ENCODE measurements at regions not wholly inside any gene's neighbourhood (a gene's known extent, or its start where the extent isn't known, plus 50 kb on each side); places are given as distances from the start of the nearest gene placed in this dataset.

DNA sequence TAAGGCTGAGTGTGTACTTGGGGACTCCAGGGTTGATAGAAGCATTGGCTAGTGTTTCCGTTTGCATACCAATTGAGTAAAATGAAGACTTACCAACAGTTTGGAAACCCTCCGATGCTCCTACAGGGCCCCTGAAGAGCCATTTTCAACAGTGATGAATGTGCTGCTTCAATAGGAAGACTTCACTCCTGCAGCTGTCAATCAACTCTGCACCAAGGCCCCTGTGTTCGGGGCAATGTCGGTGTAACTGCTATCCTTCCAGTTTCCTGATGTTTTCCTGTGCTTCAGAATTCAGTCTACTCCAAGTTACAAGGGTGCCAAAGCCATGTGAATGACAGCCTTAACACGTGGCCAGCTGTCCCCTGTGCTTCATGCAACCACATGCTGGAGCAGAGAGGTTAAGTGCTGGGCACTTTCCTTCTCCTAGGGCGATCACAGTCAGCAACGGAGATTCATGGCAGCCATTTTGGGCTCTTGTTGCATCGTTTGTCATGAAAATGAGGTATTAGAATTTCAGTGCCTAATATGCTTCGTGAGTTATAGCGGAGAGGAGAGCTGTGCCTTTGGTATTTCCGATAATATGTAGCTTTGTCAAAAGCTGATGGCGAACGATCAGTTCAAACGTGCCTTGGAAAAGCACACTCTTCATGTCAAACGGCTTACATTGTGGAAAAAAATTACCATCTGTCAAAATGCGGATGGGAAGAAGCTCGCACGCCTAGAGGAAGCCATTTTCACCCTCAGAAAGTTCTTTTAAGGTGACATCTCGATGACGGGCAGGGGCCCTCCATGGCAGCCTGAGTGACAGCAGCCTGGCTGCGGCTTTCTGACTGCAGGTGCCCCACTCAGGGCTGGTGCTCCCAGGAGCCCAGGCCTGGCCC, 287.8 kb downstream of the ACTR3B start:
- H3K27me3 ChIP-seq, result no peaks in the 10 kb centered on the region
- H3K4me3 ChIP-seq, result no peak overlapping the region
- intact Hi-C loops (cut with DNase I; ENCODE audit: low total_unique reads), result no loop called here
- in situ Hi-C loops (cut with MboI; ENCODE audit: low sequenced_read_pairs in 4 of 4), result no loop called here
- H3K4me1 ChIP-seq, result no peaks in the 10 kb centered on the region
- H3K9me3 ChIP-seq, result no peaks in the 10 kb centered on the region
- DNase-seq (no peak), ATAC-seq (no peak)
- H3K36me3 ChIP-seq, result no peaks in the 10 kb centered on the region
- H3K27ac ChIP-seq, result no peak overlapping the region
- no peak for TF ChIP-seq POLR2A (IDR thresholded peaks at IDR 0.05)
- TF ChIP-seq, protein P1, sequence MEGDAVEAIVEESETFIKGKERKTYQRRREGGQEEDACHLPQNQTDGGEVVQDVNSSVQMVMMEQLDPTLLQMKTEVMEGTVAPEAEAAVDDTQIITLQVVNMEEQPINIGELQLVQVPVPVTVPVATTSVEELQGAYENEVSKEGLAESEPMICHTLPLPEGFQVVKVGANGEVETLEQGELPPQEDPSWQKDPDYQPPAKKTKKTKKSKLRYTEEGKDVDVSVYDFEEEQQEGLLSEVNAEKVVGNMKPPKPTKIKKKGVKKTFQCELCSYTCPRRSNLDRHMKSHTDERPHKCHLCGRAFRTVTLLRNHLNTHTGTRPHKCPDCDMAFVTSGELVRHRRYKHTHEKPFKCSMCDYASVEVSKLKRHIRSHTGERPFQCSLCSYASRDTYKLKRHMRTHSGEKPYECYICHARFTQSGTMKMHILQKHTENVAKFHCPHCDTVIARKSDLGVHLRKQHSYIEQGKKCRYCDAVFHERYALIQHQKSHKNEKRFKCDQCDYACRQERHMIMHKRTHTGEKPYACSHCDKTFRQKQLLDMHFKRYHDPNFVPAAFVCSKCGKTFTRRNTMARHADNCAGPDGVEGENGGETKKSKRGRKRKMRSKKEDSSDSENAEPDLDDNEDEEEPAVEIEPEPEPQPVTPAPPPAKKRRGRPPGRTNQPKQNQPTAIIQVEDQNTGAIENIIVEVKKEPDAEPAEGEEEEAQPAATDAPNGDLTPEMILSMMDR (IDR thresholded peaks at IDR 0.05 in 4 of 5, conservative IDR thresholded peaks at IDR 0.05 in 1 of 5), result no peak

DNA sequence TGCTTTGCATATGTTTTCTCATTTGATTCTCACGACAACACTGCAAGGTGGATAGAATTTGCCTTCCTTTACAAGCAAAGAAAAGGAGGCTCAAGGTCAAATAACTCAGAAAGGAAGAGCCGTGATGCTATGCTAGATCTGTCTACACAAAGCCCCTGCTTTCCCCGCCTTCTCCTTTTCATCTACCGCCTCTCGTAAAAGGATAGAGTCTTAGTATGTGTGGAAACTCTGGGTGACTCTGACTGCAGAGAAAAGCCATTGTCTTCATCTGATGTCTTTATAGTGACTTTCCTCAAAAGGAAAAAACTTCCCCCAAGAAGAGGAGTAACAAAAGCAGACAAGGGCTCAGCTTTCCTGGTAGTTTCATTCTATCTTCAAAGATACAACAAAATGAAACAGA, 292.7 kb downstream of the ACTR3B start:
- in situ Hi-C loops (cut with MboI; ENCODE audit: low sequenced_read_pairs in 4 of 4), result no loop called here
- intact Hi-C loops (cut with DNase I; ENCODE audit: low total_unique reads), result no loop called here
- Histone ChIP-seq H3K27ac (no peak overlapping the region), H3K4me1 (no peaks in the 10 kb centered on the region), H3K27me3 (no peaks in the 10 kb centered on the region), H3K9me3 (no peaks in the 10 kb centered on the region), H3K36me3 (no peaks in the 10 kb centered on the region), H3K4me3 (no peak overlapping the region)
- ATAC-seq, result no peak
- DNase-seq, result no peak
- TF ChIP-seq POLR2A (IDR thresholded peaks at IDR 0.05), result no peak
- TF ChIP-seq, protein P1 (IDR thresholded peaks at IDR 0.05 in 4 of 5, conservative IDR thresholded peaks at IDR 0.05 in 1 of 5), result no peak

DNA sequence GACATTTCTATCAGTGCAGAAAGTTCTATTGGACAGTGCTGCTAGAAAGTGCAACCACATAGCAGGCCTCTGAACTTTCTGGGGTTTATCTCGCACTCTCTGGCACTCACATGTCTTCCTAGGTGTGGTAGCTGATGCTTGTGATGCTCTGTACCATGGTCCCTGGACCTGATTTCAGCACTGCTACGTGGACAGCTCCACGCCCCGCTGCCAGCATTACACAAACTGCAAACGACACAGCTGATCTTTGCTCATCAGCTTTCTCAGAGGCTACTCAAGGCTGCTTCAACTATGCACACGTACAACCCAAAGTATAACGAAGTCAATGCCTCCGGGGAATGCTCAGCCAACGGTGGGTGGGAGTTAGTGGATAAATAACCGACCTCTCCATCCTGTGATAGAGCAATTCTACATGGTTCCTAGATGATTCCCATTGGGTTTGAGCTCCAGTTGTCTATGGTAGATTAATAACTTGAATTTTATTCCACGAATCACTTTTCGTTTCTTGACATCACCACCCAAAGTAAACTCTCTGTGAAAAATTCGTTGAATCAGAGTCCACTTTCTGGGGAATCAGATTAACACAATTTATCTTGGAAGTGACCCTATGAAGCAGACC, 302.5 kb downstream of the ACTR3B start:
- no peaks in the 10 kb centered on the region for H3K27me3 ChIP-seq
- H3K9me3 ChIP-seq, result no peaks in the 10 kb centered on the region
- no peak overlapping the region for H3K27ac ChIP-seq
- no peaks in the 10 kb centered on the region for H3K36me3 ChIP-seq
- intact Hi-C loops (cut with DNase I; ENCODE audit: low total_unique reads) (no loop called here), in situ Hi-C loops (cut with MboI; ENCODE audit: low sequenced_read_pairs in 4 of 4) (no loop called here)
- ATAC-seq (no peak), DNase-seq (no peak)
- no peak overlapping the region for H3K4me3 ChIP-seq
- H3K4me1 ChIP-seq, result no peaks in the 10 kb centered on the region
- TF ChIP-seq, protein P1 (IDR thresholded peaks at IDR 0.05 in 4 of 5, conservative IDR thresholded peaks at IDR 0.05 in 1 of 5), result no peak
- no peak for TF ChIP-seq POLR2A (IDR thresholded peaks at IDR 0.05)

DNA sequence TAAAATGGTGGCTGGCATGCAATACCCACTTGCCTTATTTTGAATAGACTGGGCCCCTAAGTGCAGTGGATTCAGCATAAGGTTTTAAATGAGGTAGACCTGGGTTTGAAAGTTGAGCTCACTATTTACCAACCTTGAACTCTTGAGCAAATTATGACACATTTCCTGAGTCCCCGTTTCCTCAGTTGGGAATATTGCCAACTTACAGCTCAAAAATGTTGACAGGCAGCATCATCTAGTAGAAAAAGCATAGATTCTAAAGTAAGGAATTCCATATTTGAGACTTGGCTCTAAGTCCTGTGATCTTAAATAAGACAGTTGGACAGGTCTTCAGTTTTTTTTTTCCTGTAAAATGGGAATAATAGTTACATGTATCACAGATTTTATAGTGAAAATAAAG, 305.5 kb downstream of the ACTR3B start:
- in situ Hi-C loops (cut with MboI; ENCODE audit: low sequenced_read_pairs in 4 of 4) (no loop called here), intact Hi-C loops (cut with DNase I; ENCODE audit: low total_unique reads) (no loop called here)
- Histone ChIP-seq H3K9me3 (no peaks in the 10 kb centered on the region), H3K27me3 (no peaks in the 10 kb centered on the region), H3K4me1 (no peaks in the 10 kb centered on the region), H3K4me3 (no peak overlapping the region), H3K27ac (no peak overlapping the region), H3K36me3 (no peaks in the 10 kb centered on the region)
- no peak for TF ChIP-seq POLR2A (IDR thresholded peaks at IDR 0.05)
- TF ChIP-seq, protein P1 (IDR thresholded peaks at IDR 0.05 in 4 of 5, conservative IDR thresholded peaks at IDR 0.05 in 1 of 5), result no peak
- no peak for DNase-seq
- ATAC-seq, result no peak

Measured in gastrocnemius medialis (tissue), 4 donors.